ENCODE measurements at regions not wholly inside any gene's neighbourhood (a gene's known extent, or its start where the extent isn't known, plus 50 kb on each side); places are given as distances from the start of the nearest gene placed in this dataset.
A peak's percentile ranks its signal among the peaks of the same experiment; 100 is the strongest.
"Not testable (repeated sequence)": the region's sequence is repeated elsewhere in the genome, so short reads cannot be mapped to it uniquely, and the experiment has no call there.

GRCh38 chr3:165635791-165636683 lies 201.2 kb downstream of the BCHE start:
- no peak for DNase-seq (ENCODE audit: low read depth)

- DNase-seq (ENCODE audit: low read depth) = no peak
Measured at GRCh38 chr3:165624761-165625160, 212.5 kb downstream of the BCHE start.

GRCh38 chr3:165622356-165622755 lies 214.9 kb downstream of the BCHE start:
- DNase-seq (ENCODE audit: low read depth) = no peak

- no peak for DNase-seq (ENCODE audit: low read depth)
Measured at GRCh38 chr3:165619069-165619468, 218.2 kb downstream of the BCHE start.

- no peak for DNase-seq (ENCODE audit: low read depth)
Measured at GRCh38 chr3:165617134-165617533, 220.1 kb downstream of the BCHE start.

- DNase-seq (ENCODE audit: low read depth) = no peak
Measured at GRCh38 chr3:165614337-165614736, 222.9 kb downstream of the BCHE start.

- no peak for DNase-seq (ENCODE audit: low read depth)
Measured at GRCh38 chr3:165613014-165613413, 224.2 kb downstream of the BCHE start.

GRCh38 chr3:165607221-165607620 lies 230.0 kb downstream of the BCHE start:
- no peak for DNase-seq (ENCODE audit: low read depth)

- no peak for DNase-seq (ENCODE audit: low read depth)
Measured at GRCh38 chr3:165603196-165603595, 234.0 kb downstream of the BCHE start.

GRCh38 chr3:165572566-165572965 lies 264.7 kb downstream of the BCHE start:
- DNase-seq (ENCODE audit: low read depth) = not testable (repeated sequence)

GRCh38 chr3:165568907-165569462 lies 268.2 kb downstream of the BCHE start:
- no peak for DNase-seq (ENCODE audit: low read depth)

GRCh38 chr3:165555785-165556184 lies 281.4 kb downstream of the BCHE start:
- no peak for DNase-seq (ENCODE audit: low read depth)

- no peak for DNase-seq (ENCODE audit: low read depth)
Measured at GRCh38 chr3:165553371-165553770, 283.9 kb downstream of the BCHE start.

GRCh38 chr3:165549665-165550064 lies 287.6 kb downstream of the BCHE start:
- DNase-seq (ENCODE audit: low read depth) = no peak

- no peak for DNase-seq (ENCODE audit: low read depth)
Measured at GRCh38 chr3:165549037-165549436, 288.2 kb downstream of the BCHE start.

- no peak for DNase-seq (ENCODE audit: low read depth)
Measured at GRCh38 chr3:165545059-165545458, 292.2 kb downstream of the BCHE start.

GRCh38 chr3:165544432-165544831 lies 292.8 kb downstream of the BCHE start:
- DNase-seq (ENCODE audit: low read depth) = no peak

GRCh38 chr3:165538166-165538565 lies 299.1 kb downstream of the BCHE start:
- no peak for DNase-seq (ENCODE audit: low read depth)

- DNase-seq (ENCODE audit: low read depth) = no peak
Measured at GRCh38 chr3:165532851-165533250, 304.4 kb downstream of the BCHE start.

GRCh38 chr3:165529451-165529850 lies 307.8 kb downstream of the BCHE start:
- DNase-seq (ENCODE audit: low read depth) = no peak

GRCh38 chr3:165526367-165526766 lies 310.9 kb downstream of the BCHE start:
- no peak for DNase-seq (ENCODE audit: low read depth)

GRCh38 chr3:165523801-165524200 lies 313.4 kb downstream of the BCHE start:
- DNase-seq (ENCODE audit: low read depth) = peak; percentile 5

GRCh38 chr3:165522386-165522785 lies 314.8 kb downstream of the BCHE start:
- DNase-seq (ENCODE audit: low read depth) = no peak
